ENCODE measurements at regions not wholly inside any gene's neighbourhood (a gene's known extent, or its start where the extent isn't known, plus 50 kb on each side); places are given as distances from the start of the nearest gene placed in this dataset.
A peak's percentile ranks its signal among the peaks of the same experiment; 100 is the strongest.
"Not testable (repeated sequence)": the region's sequence is repeated elsewhere in the genome, so short reads cannot be mapped to it uniquely, and the experiment has no call there.

DNA sequence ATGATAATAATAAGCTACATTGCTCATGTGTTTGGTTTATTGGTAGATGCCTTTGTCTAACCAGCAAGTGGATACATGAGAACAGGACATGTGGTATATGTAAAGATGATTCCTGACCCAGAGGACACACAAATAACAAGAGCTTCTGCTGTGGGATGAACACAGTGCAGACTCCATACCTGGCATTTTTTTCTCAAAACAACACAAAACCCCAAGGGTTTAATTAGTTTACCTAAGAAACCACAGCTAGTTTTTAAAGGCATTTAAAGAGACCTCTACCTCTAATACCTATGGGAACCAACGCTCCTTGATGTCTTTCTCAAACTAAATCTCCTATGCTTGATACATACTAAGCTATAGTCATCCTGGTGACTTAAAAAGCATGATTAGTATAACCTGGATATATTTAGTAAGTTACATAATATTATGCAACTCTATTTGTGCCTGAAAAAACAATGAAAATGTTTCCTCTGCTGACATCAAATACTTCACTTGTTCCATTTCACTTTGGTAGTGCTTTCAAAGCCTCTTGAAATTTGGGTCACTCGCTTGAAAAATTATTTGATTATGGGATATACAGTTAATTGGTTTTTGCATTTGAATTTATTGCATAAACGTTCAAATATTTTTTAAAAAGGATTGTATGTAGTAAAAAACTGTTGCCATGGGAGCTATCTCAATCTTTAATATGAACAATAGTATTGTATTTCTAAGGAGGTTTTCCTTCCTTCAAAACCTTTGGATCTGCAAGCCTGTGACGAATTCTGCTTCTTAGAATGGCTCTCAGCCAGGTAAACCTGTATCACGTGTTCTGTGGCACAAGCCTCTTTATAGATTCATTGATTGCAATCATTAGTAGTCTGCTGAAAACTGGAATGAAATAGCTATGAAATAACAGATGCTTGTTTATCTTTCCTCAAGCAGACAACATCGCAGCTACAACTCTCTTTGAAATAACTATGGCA is 233.0 kb upstream of the KCNMB2 start:
- no peak for DNase-seq

DNA sequence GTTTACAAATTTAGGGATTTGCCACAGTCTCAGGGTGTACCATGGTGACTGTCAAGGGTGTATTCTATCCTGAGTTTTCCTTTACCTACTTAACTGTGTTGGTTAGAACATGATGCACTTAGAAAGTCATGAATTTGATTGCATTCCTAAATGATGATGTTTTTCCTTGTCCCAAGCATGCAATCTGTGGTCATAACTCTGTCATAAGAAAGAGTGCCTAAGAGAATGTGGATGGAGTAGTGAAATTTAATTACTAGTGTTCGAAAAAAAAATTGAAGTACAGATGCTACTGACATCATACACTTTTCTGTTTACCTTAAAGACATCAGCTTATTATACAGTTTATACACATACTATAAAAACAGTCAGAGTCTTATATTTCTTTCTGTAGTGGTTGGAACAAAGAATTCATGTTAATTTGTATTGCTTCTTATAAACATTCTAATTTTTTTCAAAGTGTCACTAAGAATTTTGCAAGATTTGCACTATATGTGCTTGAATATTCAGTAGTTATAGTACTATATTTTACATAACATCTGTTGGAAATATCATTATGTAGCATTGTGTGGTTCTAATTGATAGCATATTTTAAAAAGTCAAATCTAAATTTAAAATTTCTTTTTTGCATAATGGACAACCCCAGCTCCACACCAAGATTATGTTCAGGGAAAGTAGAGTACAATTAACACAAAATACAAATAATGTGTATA is 231.3 kb upstream of the KCNMB2 start:
- no peak for DNase-seq

DNA sequence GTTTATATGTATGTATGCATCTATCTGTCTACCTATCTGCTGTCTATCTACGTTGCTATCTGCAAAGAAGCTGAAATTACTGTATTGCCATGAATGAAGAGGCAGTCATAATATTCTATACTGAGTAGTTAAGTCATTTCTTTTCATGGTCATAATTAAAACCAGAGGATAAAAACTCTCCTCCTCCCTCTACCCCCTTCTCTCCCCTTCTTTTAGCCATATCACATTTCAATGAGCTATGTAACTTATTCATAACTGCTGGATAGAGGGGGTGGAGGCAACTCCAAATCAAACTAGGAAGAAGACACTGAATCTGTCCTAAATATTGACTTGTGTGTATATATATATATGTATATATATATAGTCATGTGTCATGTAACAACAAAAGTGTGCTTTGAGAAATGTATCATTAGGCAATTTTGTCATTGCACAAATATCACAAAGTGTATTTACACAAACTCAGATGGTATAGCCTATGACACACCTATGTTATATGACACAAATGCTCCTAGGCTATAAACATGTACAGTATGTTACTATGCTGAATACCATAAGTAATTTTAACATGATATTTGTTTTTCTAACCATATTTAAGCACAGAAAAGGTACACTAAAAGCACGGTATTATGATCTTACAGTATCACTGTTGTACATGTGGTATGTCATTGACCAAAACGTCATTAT is 229.7 kb upstream of the KCNMB2 start:
- DNase-seq, result no peak

DNA sequence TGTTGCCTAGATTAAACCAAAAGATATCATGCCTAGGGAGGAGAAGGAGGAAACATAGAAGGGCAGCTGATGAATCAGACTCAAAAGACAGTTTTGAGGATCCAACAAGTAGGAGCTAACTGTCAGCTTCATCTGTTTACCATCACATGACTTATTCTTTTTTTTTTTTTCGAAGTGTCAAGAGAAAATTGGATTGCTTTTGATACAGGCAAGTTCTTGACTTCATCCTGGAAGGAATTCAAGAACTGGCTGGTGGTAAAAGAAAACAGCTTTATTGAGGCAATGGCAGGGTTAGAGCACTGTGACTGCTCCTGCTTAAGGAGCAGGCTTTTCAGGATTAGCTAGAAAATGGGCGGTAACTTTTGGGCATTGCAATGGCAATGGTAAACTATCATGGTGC is 227.5 kb upstream of the KCNMB2 start:
- DNase-seq, result no peak

DNA sequence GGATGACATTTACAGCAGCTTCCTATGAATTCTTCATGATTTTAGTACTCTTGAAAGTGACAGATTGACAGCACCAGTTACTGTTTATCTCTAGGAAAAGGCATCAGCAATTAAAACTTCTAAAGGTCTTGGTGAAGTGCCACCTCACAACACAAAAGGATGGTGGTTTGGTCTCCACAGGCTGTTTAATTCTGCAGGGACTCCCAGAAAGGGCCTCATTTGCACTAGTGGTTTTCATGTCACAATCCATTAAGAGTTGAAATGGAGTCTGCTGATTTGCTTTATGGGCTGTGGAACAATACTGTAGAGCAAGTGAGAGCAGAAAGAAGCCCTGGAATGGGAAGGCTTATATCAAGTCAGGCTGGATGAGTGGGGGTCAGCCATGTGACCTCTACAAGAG is 225.3 kb upstream of the KCNMB2 start:
- peak; percentile 78 for DNase-seq

DNA sequence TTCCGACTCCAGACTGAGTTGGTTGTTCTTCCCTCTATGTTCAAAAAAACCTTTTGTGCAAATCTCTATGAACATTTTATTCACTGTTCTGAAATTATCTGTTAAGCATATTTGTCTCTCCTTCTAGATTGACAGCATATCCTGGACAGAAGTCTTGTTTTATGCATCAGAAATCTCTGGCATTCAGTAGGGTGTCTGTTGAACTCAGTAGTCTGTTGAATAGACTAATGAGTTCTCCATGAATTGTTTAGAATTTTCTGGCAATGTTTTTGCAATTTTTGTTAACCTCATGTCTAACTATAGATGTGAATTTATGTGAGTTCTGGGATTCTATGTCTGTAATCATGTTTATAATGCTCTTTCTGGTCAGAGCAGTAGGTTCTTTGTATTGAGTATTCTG is 222.5 kb upstream of the KCNMB2 start:
- DNase-seq, result no peak

DNA sequence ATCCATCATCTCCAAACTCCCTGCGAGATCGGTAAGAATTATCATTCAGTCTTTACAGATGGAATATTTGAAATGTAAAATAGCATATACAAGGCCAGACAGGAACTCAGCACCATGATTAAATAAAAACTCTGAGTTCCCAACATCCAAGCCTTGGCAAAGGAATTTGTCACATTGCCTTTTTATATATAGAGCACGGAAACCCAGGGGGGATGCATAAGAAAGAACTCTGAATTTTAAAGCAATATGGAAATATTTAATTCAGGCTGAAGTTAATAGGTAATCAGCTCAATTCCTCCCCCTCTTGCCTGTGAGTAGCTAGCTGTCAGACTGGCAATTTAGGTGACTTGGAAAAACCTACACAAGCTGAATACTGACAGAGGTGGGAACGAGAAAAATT is 217.9 kb upstream of the KCNMB2 start:
- no peak for DNase-seq

DNA sequence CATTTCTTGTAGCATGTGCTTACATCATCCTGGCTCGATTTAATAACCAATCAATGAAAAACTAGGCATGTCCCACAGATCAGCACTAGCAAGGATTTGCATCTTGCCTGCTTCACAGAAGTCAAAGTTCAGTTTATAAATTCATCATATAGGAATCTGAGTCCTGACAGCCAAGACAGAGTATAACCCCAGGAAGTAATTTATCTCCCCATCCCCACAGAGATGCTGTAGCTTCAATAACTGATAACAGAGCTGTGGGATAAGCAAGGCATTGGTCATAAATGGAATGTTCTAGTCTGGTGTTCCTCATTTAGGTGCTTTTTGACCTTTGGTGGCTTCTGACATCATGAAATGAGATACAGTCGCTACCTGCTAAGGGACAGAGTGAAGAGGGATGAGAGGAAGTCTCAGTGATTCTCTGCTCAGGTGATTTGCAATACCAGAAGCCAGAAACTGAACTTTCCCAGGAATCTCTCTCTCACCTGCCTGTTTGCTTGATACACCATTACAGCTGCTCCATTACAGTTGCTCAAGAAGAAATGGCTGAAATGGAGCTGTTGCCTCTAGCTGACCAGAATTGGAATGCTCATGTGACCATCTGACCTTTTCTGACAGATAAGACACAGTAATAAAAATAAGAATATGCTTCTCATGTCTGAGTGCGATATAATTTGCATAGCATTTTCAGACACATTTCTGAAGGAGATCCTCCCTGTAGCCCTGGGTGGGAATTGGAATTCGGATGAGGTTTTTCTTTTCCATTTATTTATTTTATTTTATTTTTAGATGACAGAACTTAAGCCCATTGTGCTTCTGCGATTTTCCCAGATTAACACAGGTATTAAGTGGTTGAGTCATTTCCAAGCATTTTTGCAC is 217.1 kb upstream of the KCNMB2 start:
- DNase-seq, result no peak

DNA sequence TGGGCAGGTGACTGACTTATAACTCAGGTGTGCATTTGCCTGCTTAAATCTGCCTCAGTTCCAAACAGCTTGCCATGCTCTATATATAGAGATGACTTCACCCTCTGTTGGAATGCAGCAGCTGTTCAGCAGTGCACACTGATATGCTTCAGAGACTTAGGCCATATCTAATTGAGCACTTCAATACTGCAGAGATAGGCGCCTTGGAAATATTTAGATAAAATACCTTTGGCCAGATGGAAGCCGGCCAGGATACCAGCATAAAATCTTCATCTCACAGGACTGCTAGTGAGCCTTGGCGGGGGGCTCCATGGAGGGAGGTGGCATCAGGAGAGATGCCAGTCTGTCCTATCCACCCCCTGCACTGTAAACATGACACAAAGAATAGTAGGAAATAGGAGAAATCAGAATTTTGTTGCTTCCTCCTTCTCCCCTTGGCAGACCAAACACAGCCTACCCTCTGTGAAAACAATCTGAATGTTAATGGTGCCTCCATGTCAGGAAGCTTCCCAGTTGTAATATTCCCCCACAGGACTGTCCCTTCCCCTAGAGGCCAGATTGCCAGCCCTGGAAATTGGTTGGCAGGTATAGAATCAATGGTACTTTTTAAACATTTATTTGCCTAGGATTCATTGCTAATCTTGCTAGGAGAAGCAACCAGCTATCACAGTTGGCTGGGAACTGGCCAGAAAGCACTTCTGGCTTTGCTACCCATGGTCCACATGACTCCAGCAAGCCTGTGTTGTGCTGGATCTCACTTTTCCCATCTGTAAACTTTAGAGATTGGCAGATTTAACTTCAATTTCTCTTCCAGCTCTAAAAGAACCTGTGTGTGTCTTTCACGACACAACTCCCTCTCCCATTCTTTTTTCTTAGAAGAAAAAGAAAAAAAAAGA is 215.5 kb upstream of the KCNMB2 start:
- peak; percentile 40 for DNase-seq

DNA sequence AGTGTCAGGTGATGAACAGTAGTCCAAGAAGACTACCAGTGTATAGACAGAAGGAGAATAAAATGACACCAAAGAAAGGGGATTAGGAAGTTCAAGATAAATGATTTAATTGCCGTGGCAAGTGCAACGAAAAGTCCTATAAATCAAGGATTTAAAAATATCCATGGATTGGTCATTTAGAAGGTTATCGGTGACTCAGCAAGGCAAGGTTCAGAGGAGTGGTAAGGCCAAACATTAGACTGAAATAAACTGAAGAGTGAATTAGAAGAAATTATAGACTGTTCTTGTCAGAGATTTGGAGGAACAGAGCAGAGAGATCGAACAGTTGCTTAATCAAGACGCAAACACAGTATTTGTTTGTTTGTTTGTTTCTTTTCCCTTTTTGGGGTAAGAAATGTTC is 211.9 kb upstream of the KCNMB2 start:
- no peak for DNase-seq

DNA sequence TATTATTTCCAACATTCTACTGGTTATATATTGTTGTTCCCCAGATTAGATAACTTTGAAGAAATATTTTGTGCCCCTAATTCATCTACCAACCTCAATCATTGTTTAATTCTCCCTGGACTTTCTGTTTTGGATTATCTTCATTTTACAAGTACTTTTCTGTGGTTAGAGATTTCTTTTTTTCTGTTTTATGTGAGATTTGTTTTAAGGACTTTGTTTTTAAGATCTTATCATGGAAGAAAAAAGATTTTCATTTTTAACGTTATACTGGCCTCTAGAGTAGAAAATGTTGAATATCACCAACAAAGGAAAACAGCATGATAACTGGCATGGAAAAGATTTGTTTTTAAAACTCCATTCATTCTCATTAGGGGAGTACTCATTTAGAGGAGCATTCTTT is 210.9 kb upstream of the KCNMB2 start:
- DNase-seq, result peak; percentile 20

DNA sequence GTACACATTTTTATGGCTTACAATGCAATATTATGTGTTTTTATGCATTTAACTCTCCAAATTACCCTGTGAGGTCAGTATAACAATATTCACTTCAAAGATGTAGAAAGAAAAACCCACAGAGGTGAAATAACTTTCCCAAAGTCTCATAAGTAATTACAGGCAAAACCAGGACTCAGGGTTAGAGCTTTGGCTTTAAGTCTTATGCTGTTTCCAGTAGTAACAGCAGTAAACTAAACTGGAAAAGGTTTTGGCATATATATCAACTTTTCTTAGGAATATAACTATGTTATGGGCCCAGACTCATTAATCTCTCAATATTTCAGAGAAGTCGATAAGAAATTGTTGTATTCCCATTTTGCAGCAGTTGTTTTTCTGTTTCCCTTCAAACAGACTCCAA is 206.3 kb upstream of the KCNMB2 start:
- DNase-seq, result no peak

DNA sequence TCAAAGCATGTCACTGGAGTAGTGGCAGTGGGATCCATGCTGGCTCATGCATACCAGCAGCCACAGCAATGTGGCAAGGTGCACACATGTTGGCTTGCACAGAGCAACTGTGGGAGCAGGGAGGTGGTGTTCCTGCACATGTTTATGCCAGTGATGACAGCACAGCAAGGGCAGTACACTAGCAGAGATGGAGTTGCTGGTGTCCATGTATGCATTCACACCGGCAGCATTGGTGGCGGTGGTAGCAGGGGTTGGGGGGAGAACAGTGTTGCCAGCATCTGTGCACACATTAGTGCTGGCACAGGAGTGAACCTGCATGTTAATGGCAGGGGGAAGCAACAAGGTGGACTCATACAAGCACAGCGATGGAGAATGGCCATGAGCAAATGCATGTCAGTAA is 202.0 kb upstream of the KCNMB2 start:
- DNase-seq, result no peak

DNA sequence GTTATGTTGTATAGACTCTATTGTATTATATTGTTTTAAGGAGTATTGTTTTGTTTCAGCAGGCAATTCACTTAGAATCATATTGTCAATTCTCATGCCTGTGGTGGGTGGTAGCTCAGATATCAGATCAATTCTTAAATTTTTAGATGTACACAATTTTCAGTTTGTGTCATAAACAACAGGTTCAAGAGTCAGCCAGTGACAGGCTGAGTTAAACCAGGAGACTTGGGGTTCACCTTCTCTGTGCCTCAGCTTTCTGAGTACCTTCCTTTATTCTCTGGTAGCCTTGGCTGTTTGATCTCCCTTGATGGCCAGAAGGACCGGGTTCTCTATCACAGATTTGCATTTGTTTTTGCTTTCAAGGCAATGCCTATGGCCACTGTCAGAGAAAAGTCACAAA is 199.9 kb upstream of the KCNMB2 start:
- DNase-seq, result no peak

DNA sequence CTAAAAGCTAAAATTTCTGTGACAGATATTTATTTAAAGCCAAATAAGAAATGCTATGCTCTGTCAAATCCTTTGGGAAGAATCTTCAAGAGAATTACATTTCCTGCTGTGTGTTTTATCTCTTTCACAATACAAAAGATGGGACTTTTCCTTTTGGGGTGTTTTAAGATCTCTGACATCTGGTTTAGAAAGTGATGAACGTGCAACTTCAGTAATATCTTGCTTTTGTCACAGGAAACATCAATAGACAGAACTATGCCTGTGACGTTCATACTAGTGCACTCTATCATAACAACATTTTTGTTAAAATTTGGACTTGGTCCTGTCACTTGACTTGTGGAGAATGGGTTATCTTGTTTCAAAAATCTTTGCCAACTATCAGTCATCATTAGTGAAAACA is 195.7 kb upstream of the KCNMB2 start:
- DNase-seq, result no peak

DNA sequence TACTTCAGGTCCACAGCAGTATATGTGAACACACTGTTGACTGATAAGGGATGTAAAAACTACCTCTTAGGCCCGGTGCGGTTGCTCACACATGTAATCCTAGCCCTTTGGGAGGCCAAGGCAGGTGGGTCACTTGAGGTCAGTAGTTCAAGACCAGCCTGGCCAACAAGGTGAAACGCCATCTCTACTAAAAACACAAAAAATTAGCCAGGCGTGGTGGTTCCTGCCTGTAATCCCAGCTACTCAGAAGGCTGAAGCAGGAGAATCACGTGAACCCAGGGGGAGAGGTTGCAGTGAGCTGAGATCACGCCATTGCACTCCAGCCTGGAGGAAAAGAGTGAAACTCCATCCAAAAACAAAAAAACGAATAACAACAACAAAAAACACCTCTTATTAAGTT is 194.6 kb upstream of the KCNMB2 start:
- DNase-seq, result no peak

DNA sequence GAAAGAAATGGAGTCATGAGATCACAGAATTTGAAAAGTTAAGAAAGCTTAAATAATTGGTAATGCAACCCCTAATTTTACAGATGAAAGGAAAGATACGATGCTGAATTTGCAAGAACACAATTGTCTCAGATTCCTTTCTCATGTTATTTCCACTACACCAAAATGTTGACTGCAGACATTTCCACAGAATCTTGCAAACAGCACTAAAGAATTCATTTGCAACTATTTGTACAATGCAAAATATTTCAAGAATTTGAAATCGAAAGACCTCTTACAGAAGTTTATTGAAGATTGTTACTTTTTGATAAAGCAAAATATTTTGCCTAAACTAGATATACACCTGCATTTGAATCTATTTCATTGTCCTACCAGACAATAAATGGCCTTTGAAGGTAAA is 194.1 kb upstream of the KCNMB2 start:
- DNase-seq, result no peak

DNA sequence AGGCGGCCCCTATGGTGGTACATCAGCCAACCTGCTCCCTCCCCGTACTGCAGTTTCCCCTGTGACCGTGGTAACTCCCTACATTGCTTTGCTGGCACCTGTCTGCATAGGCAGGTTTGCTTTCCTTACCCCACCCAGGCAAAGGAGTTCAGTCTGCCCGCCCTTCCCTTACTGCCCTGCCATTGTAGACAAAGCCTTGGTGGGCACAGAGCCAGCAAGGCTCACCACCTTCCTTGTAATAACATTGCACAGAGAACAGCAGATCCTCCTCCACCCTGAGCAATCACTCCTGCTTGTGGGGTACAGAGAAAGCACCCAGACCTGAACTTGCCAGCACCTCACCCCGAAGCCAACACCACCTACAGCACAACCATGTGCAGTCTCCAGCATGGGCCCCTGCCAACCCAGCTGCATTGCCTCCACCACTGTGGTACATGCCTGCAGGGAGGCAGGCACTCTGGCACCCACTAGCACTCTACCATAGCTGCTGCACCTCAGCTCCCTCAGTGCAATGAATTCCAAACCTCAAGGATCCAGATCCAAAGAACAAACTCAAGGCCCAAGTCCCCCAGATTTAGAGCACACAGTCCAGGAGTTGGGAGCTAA is 192.7 kb upstream of the KCNMB2 start:
- no peak for DNase-seq

DNA sequence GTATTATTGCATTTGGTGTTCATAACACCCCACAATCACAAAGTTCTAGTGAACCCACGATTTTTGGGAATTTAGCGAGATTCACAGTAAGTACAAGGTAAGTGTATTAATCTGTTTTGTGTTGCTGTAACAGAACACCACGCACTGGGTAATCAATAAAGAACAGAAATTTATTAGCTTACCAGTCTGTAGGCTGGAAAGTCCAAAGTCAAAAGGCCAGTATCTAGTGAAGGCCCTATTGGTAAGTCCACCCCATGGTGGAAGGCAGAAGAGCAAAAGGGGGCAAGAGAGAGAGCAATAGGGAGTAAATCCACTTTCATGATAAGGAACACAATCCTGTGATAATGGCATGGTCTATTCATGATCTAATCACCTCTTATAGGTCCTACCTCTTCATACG is 190.3 kb upstream of the KCNMB2 start:
- DNase-seq, result no peak

DNA sequence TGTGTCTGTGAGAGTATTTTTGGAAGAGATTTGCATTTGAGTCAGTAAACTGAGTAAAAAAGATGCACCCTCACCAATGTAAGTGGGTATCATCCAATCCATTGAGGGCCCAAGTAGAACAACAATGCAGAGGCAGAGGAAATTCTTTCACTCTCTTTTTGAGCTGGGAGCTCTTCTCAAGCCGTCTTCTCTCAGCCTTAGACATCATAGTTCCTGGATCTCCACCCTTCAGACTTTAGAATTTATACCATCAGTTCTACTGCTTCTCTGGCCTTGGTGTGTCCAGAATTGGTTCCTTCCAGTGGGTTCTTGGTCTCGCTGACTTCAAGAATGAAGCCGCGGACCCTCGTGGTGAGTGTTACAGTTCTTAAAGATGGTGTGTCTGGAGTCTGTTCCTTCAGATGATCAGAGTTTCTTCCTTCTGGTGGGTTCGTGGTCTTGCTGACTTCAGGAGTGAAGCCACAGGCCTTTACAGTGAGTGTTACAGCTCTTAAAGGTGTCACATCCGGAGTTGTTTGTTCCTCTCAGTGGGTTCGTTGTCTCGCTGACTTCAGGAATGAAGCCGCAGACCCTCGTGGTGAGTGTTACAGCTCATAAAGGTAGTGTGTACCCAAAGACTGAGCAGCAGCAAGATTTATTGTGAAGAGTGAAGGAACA is 187.5 kb upstream of the KCNMB2 start:
- not testable (repeated sequence) for DNase-seq

DNA sequence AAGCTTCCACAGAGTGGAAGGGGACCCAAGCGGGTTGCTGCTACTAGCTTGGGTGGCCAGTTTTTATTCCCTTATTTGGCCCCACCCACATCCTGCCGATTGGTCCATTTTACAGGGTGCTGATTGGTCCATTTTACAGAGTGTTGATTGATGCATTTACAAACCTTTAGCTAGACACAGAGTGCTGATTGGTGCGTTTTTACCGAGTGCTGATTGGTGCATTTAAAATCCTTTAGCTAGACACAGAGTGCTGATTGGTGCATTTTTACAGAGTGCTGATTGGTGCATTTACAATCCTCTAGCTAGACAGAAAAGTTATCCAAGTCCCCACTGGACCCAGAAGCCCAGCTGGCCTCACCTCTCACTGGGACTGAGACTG is 187.0 kb upstream of the KCNMB2 start:
- not testable (repeated sequence) for DNase-seq

Measured in retina (tissue), 1 donor.